NCI-H524 (cell line): ENCODE measurements at regions not wholly inside any gene's neighbourhood (a gene's known extent, or its start where the extent isn't known, plus 50 kb on each side); places are given as distances from the start of the nearest gene placed in this dataset.
"Not testable (repeated sequence)": the region's sequence is repeated elsewhere in the genome, so short reads cannot be mapped to it uniquely, and the experiment has no call there.

Experiments used
- DNase-seq, 2 experiments: peaks; one replicate each; lab custom pipeline; 2025; lab: John Stamatoyannopoulos, UW

- DNase-seq = no peak
Observed at GRCh38 chr5:148880197-148880596, 53.8 kb downstream of the ADRB2 start.

GRCh38 chr5:148880696-148881095 is 54.3 kb downstream of the ADRB2 start:
- DNase-seq = no peak

GRCh38 chr5:148882332-148882731 is 55.9 kb downstream of the ADRB2 start:
- no peak for DNase-seq

- no peak for DNase-seq
Observed at GRCh38 chr5:148884339-148885020, 58.1 kb downstream of the ADRB2 start.

GRCh38 chr5:148887123-148887881 is 60.9 kb downstream of the ADRB2 start:
- no peak for DNase-seq

GRCh38 chr5:148889936-148890335 is 63.5 kb downstream of the ADRB2 start:
- not testable (repeated sequence) for DNase-seq

GRCh38 chr5:148895441-148895840 is 69.0 kb downstream of the ADRB2 start:
- not testable (repeated sequence) for DNase-seq

- no peak for DNase-seq
Observed at GRCh38 chr5:148897842-148898241, 71.4 kb downstream of the ADRB2 start.

- DNase-seq = no peak
Observed at GRCh38 chr5:148898413-148899075, 72.1 kb downstream of the ADRB2 start.

GRCh38 chr5:148899993-148900392 is 73.6 kb downstream of the ADRB2 start:
- no peak for DNase-seq

GRCh38 chr5:148902478-148902877 is 76.1 kb downstream of the ADRB2 start:
- no peak for DNase-seq

- no peak for DNase-seq
Observed at GRCh38 chr5:148903587-148903986, 77.2 kb downstream of the ADRB2 start.

GRCh38 chr5:148904440-148904839 is 78.0 kb downstream of the ADRB2 start:
- no peak for DNase-seq

GRCh38 chr5:148905541-148905940 is 79.1 kb downstream of the ADRB2 start:
- DNase-seq = no peak

GRCh38 chr5:148906968-148907367 is 80.6 kb downstream of the ADRB2 start:
- DNase-seq = no peak

GRCh38 chr5:148909040-148909439 is 82.6 kb downstream of the ADRB2 start:
- no peak for DNase-seq

GRCh38 chr5:148909766-148910165 is 83.4 kb downstream of the ADRB2 start:
- no peak for DNase-seq

- DNase-seq = no peak
Observed at GRCh38 chr5:148910216-148910615, 83.8 kb downstream of the ADRB2 start.

GRCh38 chr5:148910686-148911361 is 84.4 kb downstream of the ADRB2 start:
- DNase-seq = no peak

- DNase-seq = no peak
Observed at GRCh38 chr5:148911386-148911785, 85.0 kb downstream of the ADRB2 start.

GRCh38 chr5:148912146-148912545 is 85.7 kb downstream of the ADRB2 start:
- DNase-seq = no peak

GRCh38 chr5:148912714-148913398 is 86.4 kb downstream of the ADRB2 start:
- peak in 1 of 2 experiments; percentile 6 for DNase-seq
